Jurkat, Clone E6-1 (cell line): ENCODE measurements at regions not wholly inside any gene's neighbourhood (a gene's known extent, or its start where the extent isn't known, plus 50 kb on each side); places are given as distances from the start of the nearest gene placed in this dataset.

ENCODE experiments used
- DNase-seq: peaks from one replicate; pipeline ENCODE4 v3.0.0-alpha.2; 2011; ENCODE audit warnings: low read depth, low spot score
- H3K4me3 ChIP-seq: 2 replicates; pipeline ENCODE4 v1.5.1; 2011; ENCODE audit warnings: mild to moderate bottlenecking, low read length, control low read depth, moderate library complexity

- no peak for DNase-seq
- H3K4me3 ChIP-seq: no peak overlapping the region
Observed at GRCh38 chr2:128808462-128809258, 490.0 kb upstream of the HS6ST1 start.

- H3K4me3 ChIP-seq: no peak overlapping the region
- DNase-seq: no peak
Observed at GRCh38 chr2:128809259-128809636, 490.6 kb upstream of the HS6ST1 start.

GRCh38 chr2:128809880-128810279 is 491.2 kb upstream of the HS6ST1 start:
- DNase-seq: no peak
- H3K4me3 ChIP-seq: no peak overlapping the region

GRCh38 chr2:128812183-128812940 is 493.7 kb upstream of the HS6ST1 start:
- no peak for DNase-seq
- no peak overlapping the region for H3K4me3 ChIP-seq

GRCh38 chr2:128813352-128814034 is 494.8 kb upstream of the HS6ST1 start:
- DNase-seq: no peak
- no peak overlapping the region for H3K4me3 ChIP-seq

- H3K4me3 ChIP-seq: no peak overlapping the region
Observed at GRCh38 chr2:128815248-128815647, 496.6 kb upstream of the HS6ST1 start.

GRCh38 chr2:128817171-128817570 is 498.5 kb upstream of the HS6ST1 start:
- DNase-seq: no peak
- no peak overlapping the region for H3K4me3 ChIP-seq

More at GRCh38 chr2:128815248-128815647, 496.6 kb upstream of the HS6ST1 start:
- DNase-seq: no peak

GRCh38 chr2:128817813-128818212 is 499.1 kb upstream of the HS6ST1 start:
- no peak for DNase-seq
- H3K4me3 ChIP-seq: no peak overlapping the region

GRCh38 chr2:128818248-128818647 is 499.6 kb upstream of the HS6ST1 start:
- H3K4me3 ChIP-seq: no peak overlapping the region
- no peak for DNase-seq

- DNase-seq: no peak
- H3K4me3 ChIP-seq: no peak overlapping the region
Observed at GRCh38 chr2:128818704-128819491, 500.2 kb upstream of the HS6ST1 start.

GRCh38 chr2:128820452-128820851 is 501.8 kb upstream of the HS6ST1 start:
- no peak overlapping the region for H3K4me3 ChIP-seq
- DNase-seq: no peak

GRCh38 chr2:128821010-128821409 is 502.3 kb upstream of the HS6ST1 start:
- H3K4me3 ChIP-seq: no peak overlapping the region
- no peak for DNase-seq

- H3K4me3 ChIP-seq: no peak overlapping the region
- no peak for DNase-seq
Observed at GRCh38 chr2:128832946-128833663, 514.4 kb upstream of the HS6ST1 start.

GRCh38 chr2:128833664-128834027 is 515.0 kb upstream of the HS6ST1 start:
- no peak for DNase-seq

GRCh38 chr2:128834207-128834879 is 515.7 kb upstream of the HS6ST1 start:
- no peak for DNase-seq
- no peak overlapping the region for H3K4me3 ChIP-seq

More at GRCh38 chr2:128833664-128834027, 515.0 kb upstream of the HS6ST1 start:
- H3K4me3 ChIP-seq: no peak overlapping the region

GRCh38 chr2:128834880-128835252 is 516.2 kb upstream of the HS6ST1 start:
- DNase-seq: no peak
- H3K4me3 ChIP-seq: no peak overlapping the region

- no peak for DNase-seq
- H3K4me3 ChIP-seq: no peak overlapping the region
Observed at GRCh38 chr2:128835342-128835855, 516.7 kb upstream of the HS6ST1 start.

- DNase-seq: no peak
- H3K4me3 ChIP-seq: no peak overlapping the region
Observed at GRCh38 chr2:128835974-128836373, 517.3 kb upstream of the HS6ST1 start.
